NCI-H1105 (cell line): ENCODE measurements at regions not wholly inside any gene's neighbourhood (a gene's known extent, or its start where the extent isn't known, plus 50 kb on each side); places are given as distances from the start of the nearest gene placed in this dataset.
"Not testable (repeated sequence)": the region's sequence is repeated elsewhere in the genome, so short reads cannot be mapped to it uniquely, and the experiment has no call there.

Source experiments
- DNase-seq: peaks from one replicate; lab custom pipeline; 2025; lab: John Stamatoyannopoulos, UW

- DNase-seq, result no peak
Measured at GRCh38 chr5:67941614-67942401, 273.7 kb upstream of the PIK3R1 start.

- no peak for DNase-seq
Measured at GRCh38 chr5:67935908-67936566, 279.5 kb upstream of the PIK3R1 start.

- DNase-seq, result no peak
Measured at GRCh38 chr5:67934976-67935375, 280.6 kb upstream of the PIK3R1 start.

- DNase-seq, result no peak
Measured at GRCh38 chr5:67925511-67925910, 290.0 kb upstream of the PIK3R1 start.

GRCh38 chr5:67921004-67921601 is 294.5 kb upstream of the PIK3R1 start:
- no peak for DNase-seq

- not testable (repeated sequence) for DNase-seq
Measured at GRCh38 chr5:67919532-67919931, 296.0 kb upstream of the PIK3R1 start.

GRCh38 chr5:67917561-67917960 is 298.0 kb upstream of the PIK3R1 start:
- DNase-seq, result no peak

- no peak for DNase-seq
Measured at GRCh38 chr5:67910546-67910945, 305.0 kb upstream of the PIK3R1 start.

GRCh38 chr5:67908126-67908765 is 307.3 kb upstream of the PIK3R1 start:
- no peak for DNase-seq

GRCh38 chr5:67904366-67904765 is 311.2 kb upstream of the PIK3R1 start:
- DNase-seq, result no peak

- DNase-seq, result no peak
Measured at GRCh38 chr5:67903656-67904055, 311.9 kb upstream of the PIK3R1 start.

- no peak for DNase-seq
Measured at GRCh38 chr5:67903121-67903520, 312.4 kb upstream of the PIK3R1 start.

GRCh38 chr5:67902497-67902830 is 313.1 kb upstream of the PIK3R1 start:
- no peak for DNase-seq

GRCh38 chr5:67901814-67902496 is 313.6 kb upstream of the PIK3R1 start:
- DNase-seq, result no peak

- no peak for DNase-seq
Measured at GRCh38 chr5:67900514-67900913, 315.0 kb upstream of the PIK3R1 start.

- DNase-seq, result no peak
Measured at GRCh38 chr5:67897980-67898379, 317.6 kb upstream of the PIK3R1 start.

- no peak for DNase-seq
Measured at GRCh38 chr5:67897431-67897830, 318.1 kb upstream of the PIK3R1 start.

- DNase-seq, result no peak
Measured at GRCh38 chr5:67896930-67897313, 318.6 kb upstream of the PIK3R1 start.

GRCh38 chr5:67896311-67896929 is 319.1 kb upstream of the PIK3R1 start:
- no peak for DNase-seq

GRCh38 chr5:67889870-67890269 is 325.7 kb upstream of the PIK3R1 start:
- DNase-seq, result not testable (repeated sequence)

- DNase-seq, result no peak
Measured at GRCh38 chr5:67887748-67888161, 327.8 kb upstream of the PIK3R1 start.

GRCh38 chr5:67886761-67887160 is 328.8 kb upstream of the PIK3R1 start:
- no peak for DNase-seq
